Calu3 (cell line): ENCODE measurements at regions not wholly inside any gene's neighbourhood (a gene's known extent, or its start where the extent isn't known, plus 50 kb on each side); places are given as distances from the start of the nearest gene placed in this dataset.
"Not testable (repeated sequence)": the region's sequence is repeated elsewhere in the genome, so short reads cannot be mapped to it uniquely, and the experiment has no call there.

Source experiments
- BruUV-seq: library from RNA; stranded (reverse); fragments of 400-500 nt; replicated peaks from 2 replicates; lab custom pipeline; 2021; lab: Mats Ljungman, UMichigan
- CTCF ChIA-PET: fragments of 300-600 bp; sonication (Branson Sonifier 250); formaldehyde crosslinking; loops from one replicate; lab custom pipeline; 2022; ENCODE audit warnings: antibody characterized with exemption; lab: Charles Lee
- DNase-seq: peaks from one replicate; pipeline ENCODE4 v3.0.0; 2022
- H3K27ac Mint-ChIP-seq: one replicate; pipeline ENCODE4 v1.8.0; 2022; ENCODE audit warnings: mixed read lengths; ENCODE audit not compliant: unreplicated experiment
- H3K27me3 Mint-ChIP-seq: one replicate; pipeline ENCODE4 v1.8.0; 2022; ENCODE audit warnings: mixed read lengths; ENCODE audit not compliant: unreplicated experiment
- H3K36me3 Mint-ChIP-seq: one replicate; pipeline ENCODE4 v1.8.0; 2022; ENCODE audit warnings: mild to moderate bottlenecking, moderate library complexity, mixed read lengths; ENCODE audit not compliant: insufficient read depth, unreplicated experiment
- H3K4me1 Mint-ChIP-seq: one replicate; pipeline ENCODE4 v1.8.0; 2022; ENCODE audit warnings: mild to moderate bottlenecking, low read depth, mixed read lengths; ENCODE audit not compliant: unreplicated experiment
- H3K4me3 Mint-ChIP-seq: one replicate; pipeline ENCODE4 v1.8.0; 2022; ENCODE audit warnings: mild to moderate bottlenecking, low read depth, moderate library complexity, mixed read lengths; ENCODE audit not compliant: unreplicated experiment
- H3K9me3 Mint-ChIP-seq: one replicate; pipeline ENCODE4 v1.8.0; 2022; ENCODE audit warnings: low read depth, mixed read lengths; ENCODE audit not compliant: unreplicated experiment
- CTCF ChIP-seq: fragments of 200-600 bp; IDR thresholded peaks from one replicate; pipeline ENCODE4 v1.8.0; 2022; ENCODE audit warnings: antibody characterized with exemption; ENCODE audit not compliant: unreplicated experiment
- intact Hi-C: fragments of 100-400 bp; cut with micrococcal nuclease; formaldehyde crosslinking; loops from one replicate; pipeline ENCODE4 v1.10.0; 2022; ENCODE audit not compliant: unreplicated experiment

GRCh38 chrX:3493605-3494004 is 147.2 kb upstream of the MXRA5 start:
- peaks cover 3% of the 10 kb centered on the region for H3K9me3 Mint-ChIP-seq
- no peak for TF ChIP-seq CTCF
- no peaks in the 10 kb centered on the region for H3K36me3 Mint-ChIP-seq
- no peak overlapping the region for H3K4me3 Mint-ChIP-seq
- intact Hi-C loops, result no loop called here
- BruUV-seq, result no TSS peak
- no peak for DNase-seq
- no peak overlapping the region for H3K27ac Mint-ChIP-seq
- CTCF ChIA-PET, result no interaction called here
- no peaks in the 10 kb centered on the region for H3K4me1 Mint-ChIP-seq
- no peaks in the 10 kb centered on the region for H3K27me3 Mint-ChIP-seq

- no peak for TF ChIP-seq CTCF
- Mint-ChIP-seq H3K27ac (no peak overlapping the region), H3K9me3 (no peaks in the 10 kb centered on the region), H3K4me3 (no peak overlapping the region), H3K27me3 (no peaks in the 10 kb centered on the region), H3K4me1 (peaks cover 10% of the 10 kb centered on the region), H3K36me3 (no peaks in the 10 kb centered on the region)
- DNase-seq, result no peak
- CTCF ChIA-PET, result no interaction called here
- BruUV-seq, result no TSS peak
- intact Hi-C loops, result no loop called here
Observed at GRCh38 chrX:3485727-3486126, 139.3 kb upstream of the MXRA5 start.

- intact Hi-C loops, result no loop called here
- Mint-ChIP-seq H3K36me3 (no peaks in the 10 kb centered on the region), H3K9me3 (peaks cover 4% of the 10 kb centered on the region), H3K27me3 (peaks cover 15% of the 10 kb centered on the region), H3K4me1 (peaks cover 9% of the 10 kb centered on the region), H3K4me3 (no peak overlapping the region), H3K27ac (no peak overlapping the region)
- BruUV-seq, result no TSS peak
- CTCF ChIA-PET, result no interaction called here
- TF ChIP-seq CTCF, result no peak
- no peak for DNase-seq
Observed at GRCh38 chrX:3479026-3479425, 132.6 kb upstream of the MXRA5 start.

GRCh38 chrX:3476973-3477372 is 130.5 kb upstream of the MXRA5 start:
- Mint-ChIP-seq H3K27me3 (peaks cover 15% of the 10 kb centered on the region), H3K36me3 (no peaks in the 10 kb centered on the region), H3K4me3 (no peak overlapping the region), H3K27ac (no peak overlapping the region), H3K9me3 (peaks cover 6% of the 10 kb centered on the region), H3K4me1 (peaks cover 14% of the 10 kb centered on the region)
- DNase-seq, result no peak
- CTCF ChIA-PET, result no interaction called here
- no TSS peak for BruUV-seq
- intact Hi-C loops, result no loop called here
- TF ChIP-seq CTCF, result no peak

- BruUV-seq, CTCF ChIA-PET, intact Hi-C loops, H3K36me3 Mint-ChIP-seq, H3K27me3 Mint-ChIP-seq, H3K9me3 Mint-ChIP-seq: not testable (repeated sequence)
- peak overlapping the region; percentile 62 for H3K27ac Mint-ChIP-seq
- peaks cover 17% of the 10 kb centered on the region for H3K4me1 Mint-ChIP-seq
- DNase-seq, result peak; percentile 57
- peak overlapping the region; percentile 58 for H3K4me3 Mint-ChIP-seq
Observed at GRCh38 chrX:3470211-3470679, 123.8 kb upstream of the MXRA5 start.
